Duodenal mucosa (tissue), 2 donors: ENCODE measurements at regions not wholly inside any gene's neighbourhood (a gene's known extent, or its start where the extent isn't known, plus 50 kb on each side); places are given as distances from the start of the nearest gene placed in this dataset.

Source experiments
- H3K27ac ChIP-seq: one replicate; pipeline ENCODE4 v1.7.0; 2013; ENCODE audit warnings: low read depth, low read length
- H3K27me3 ChIP-seq, 2 donors: one replicate each; pipeline ENCODE4 v1.7.0; 2013; ENCODE audit warnings: low read length in 2 of 2, control low read depth in 1 of 2; ENCODE audit not compliant: insufficient read depth in 2 of 2, control insufficient read depth in 1 of 2
- H3K36me3 ChIP-seq, 2 donors: one replicate each; pipeline ENCODE4 v1.7.0; 2013; ENCODE audit warnings: low read length in 2 of 2, control low read depth in 1 of 2; ENCODE audit not compliant: insufficient read depth in 2 of 2, control insufficient read depth in 1 of 2
- H3K4me1 ChIP-seq, 2 donors: one replicate each; pipeline ENCODE4 v1.7.0; 2013; ENCODE audit warnings: low read length in 2 of 2, control low read depth in 1 of 2; ENCODE audit not compliant: insufficient read depth in 2 of 2, control insufficient read depth in 1 of 2
- H3K4me3 ChIP-seq, 2 donors: one replicate each; pipeline ENCODE4 v1.7.0; 2013; ENCODE audit warnings: low read length in 2 of 2, low read depth in 1 of 2
- H3K9ac ChIP-seq, 2 donors: one replicate each; pipeline ENCODE4 v1.7.0; 2013; ENCODE audit warnings: low read length in 2 of 2, low read depth in 1 of 2
- H3K9me3 ChIP-seq, 2 donors: one replicate each; pipeline ENCODE4 v1.7.0; 2013; ENCODE audit warnings: low read length in 2 of 2, control low read depth in 1 of 2; ENCODE audit not compliant: control insufficient read depth in 1 of 2

DNA sequence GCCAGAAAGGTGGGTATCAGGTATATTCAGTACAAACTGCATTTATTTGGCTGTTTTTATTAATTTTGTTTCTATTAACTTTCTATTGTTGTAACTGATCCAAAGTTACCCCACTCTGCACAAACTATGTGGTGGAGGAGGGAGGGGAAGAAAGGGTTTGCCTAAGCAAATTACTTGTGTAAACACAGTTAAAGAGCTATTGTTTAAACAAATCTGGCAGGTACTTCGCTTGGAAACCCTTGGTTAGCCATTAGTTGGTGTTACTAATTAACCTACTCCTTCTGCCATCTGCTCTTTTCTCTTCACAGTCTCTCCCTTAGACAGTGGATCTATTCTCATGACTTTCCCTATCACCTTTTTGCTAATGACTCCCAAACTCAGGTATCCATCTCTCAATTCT lies 328.4 kb upstream of the NECTIN3 start:
- Histone ChIP-seq H3K9me3 (peaks cover 0 to 3% of the 10 kb centered on the region in 2 donors), H3K4me3 (no peak overlapping the region), H3K27me3 (no peaks in the 10 kb centered on the region), H3K36me3 (no peaks in the 10 kb centered on the region), H3K4me1 (peaks cover 0 to 15% of the 10 kb centered on the region in 2 donors), H3K27ac (no peak overlapping the region), H3K9ac (no peak overlapping the region)

DNA sequence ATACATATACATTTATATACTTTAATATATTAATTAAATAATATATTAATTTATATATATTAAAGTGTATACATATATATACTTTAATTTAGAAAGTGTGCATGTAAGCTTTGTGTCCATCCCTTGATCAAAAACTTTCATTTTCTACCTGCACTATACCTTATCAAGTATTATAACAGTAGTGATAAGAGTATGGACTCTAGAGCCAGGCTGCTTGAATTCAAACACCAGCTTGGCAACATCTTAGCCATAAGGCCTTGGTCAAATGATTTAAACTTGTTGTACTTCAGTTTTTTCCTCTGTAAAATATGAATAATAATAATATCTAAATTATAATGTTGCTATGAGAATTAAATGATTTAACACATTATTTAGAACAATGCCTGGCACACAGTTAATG lies 327.6 kb upstream of the NECTIN3 start:
- H3K4me3 ChIP-seq = no peak overlapping the region
- H3K9me3 ChIP-seq = peaks cover 0 to 3% of the 10 kb centered on the region in 2 donors
- no peak overlapping the region for H3K9ac ChIP-seq
- peaks cover 0 to 15% of the 10 kb centered on the region in 2 donors for H3K4me1 ChIP-seq
- H3K36me3 ChIP-seq = no peaks in the 10 kb centered on the region
- no peaks in the 10 kb centered on the region for H3K27me3 ChIP-seq
- H3K27ac ChIP-seq = no peak overlapping the region

DNA sequence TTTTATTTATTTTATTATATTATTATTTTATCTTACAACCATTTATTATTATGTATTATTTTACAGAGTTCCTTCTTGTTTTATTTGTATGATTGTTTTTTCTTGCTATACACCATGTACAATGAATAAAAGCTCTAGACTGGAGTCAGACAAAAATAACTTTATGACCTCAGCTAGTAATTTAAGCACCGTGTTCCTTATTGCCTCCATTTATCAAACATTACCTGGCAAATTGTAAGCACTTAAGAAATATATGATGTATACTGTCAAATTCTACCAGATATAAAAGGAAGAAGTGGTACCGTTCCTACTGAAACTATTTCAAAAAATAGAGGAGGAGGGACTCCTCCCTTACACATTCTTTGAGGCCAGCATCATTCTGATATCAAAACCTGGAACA lies 326.9 kb upstream of the NECTIN3 start:
- Histone ChIP-seq H3K4me1 (peaks cover 0 to 15% of the 10 kb centered on the region in 2 donors), H3K9me3 (peaks cover 0 to 3% of the 10 kb centered on the region in 2 donors), H3K27ac (no peak overlapping the region), H3K27me3 (no peaks in the 10 kb centered on the region), H3K36me3 (no peaks in the 10 kb centered on the region), H3K9ac (no peak overlapping the region), H3K4me3 (no peak overlapping the region)

DNA sequence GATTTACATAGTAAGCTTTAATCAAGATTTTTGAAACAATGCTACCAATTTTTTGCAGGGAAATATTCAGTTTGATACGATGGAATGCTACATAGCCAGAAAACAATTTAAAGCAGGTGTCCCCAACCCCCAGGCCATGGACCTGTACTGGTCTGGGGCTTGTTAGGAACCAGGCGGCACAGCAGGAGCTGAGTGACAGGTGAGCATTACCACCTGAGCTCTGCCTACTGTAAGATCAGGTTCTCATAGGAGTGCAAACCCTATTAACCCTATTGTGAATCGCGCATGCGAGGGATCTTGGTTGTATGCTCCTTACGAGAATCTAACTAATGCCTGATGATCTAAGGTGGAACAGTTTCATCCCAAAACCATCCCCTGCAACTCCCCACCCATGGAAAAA lies 322.6 kb upstream of the NECTIN3 start:
- Histone ChIP-seq H3K36me3 (no peaks in the 10 kb centered on the region), H3K4me1 (peaks cover 0 to 5% of the 10 kb centered on the region in 2 donors), H3K4me3 (no peak overlapping the region), H3K27me3 (no peaks in the 10 kb centered on the region), H3K27ac (no peak overlapping the region), H3K9me3 (peaks cover 0 to 3% of the 10 kb centered on the region in 2 donors), H3K9ac (no peak overlapping the region)

DNA sequence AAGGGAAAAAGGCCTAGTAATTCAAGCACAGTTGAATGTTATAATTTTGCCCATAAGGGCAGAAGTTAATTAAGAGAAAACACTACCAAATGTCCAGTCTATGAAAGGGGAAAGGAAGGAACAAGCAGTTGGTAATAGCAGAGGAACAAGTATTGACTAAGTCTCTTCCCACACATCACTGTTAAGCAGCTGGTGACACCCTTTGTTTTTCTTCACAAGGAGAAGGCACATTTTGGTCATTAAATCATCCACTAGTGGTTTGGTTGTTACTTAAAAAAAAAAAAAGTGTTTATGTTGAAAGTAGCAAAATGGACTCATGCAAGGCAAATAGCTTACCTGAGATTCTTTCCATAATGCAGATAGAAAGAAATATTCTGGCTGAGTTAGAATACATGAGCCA lies 321.4 kb upstream of the NECTIN3 start:
- Histone ChIP-seq H3K27me3 (no peaks in the 10 kb centered on the region), H3K9ac (no peak overlapping the region), H3K4me3 (no peak overlapping the region), H3K27ac (no peak overlapping the region), H3K36me3 (no peaks in the 10 kb centered on the region), H3K4me1 (peaks cover 0 to 7% of the 10 kb centered on the region in 2 donors), H3K9me3 (peaks cover 0 to 3% of the 10 kb centered on the region in 2 donors)

DNA sequence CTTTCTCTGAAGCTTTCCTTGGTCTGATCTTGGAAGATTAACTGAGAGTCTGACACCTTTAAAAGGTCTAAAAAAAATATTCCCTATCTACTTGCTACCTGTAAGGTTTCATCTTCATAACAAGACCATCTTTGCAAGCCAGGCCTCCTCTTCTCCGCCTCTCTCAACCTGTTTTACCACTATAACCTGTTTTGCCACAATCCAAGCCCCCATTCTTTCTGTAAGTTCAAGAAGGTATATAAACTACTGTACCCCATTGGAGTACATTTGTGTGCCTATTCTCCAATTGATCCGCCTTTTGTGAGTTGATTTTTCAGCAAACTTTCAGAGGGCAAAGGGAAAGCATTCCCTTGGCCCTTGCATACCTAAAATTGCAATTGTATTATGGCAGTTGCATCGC lies 319.3 kb upstream of the NECTIN3 start:
- H3K27ac ChIP-seq = no peak overlapping the region
- no peaks in the 10 kb centered on the region for H3K9me3 ChIP-seq
- H3K4me3 ChIP-seq = no peak overlapping the region
- peaks cover 0 to 9% of the 10 kb centered on the region in 2 donors for H3K4me1 ChIP-seq
- no peaks in the 10 kb centered on the region for H3K36me3 ChIP-seq
- no peak overlapping the region for H3K9ac ChIP-seq
- no peaks in the 10 kb centered on the region for H3K27me3 ChIP-seq

DNA sequence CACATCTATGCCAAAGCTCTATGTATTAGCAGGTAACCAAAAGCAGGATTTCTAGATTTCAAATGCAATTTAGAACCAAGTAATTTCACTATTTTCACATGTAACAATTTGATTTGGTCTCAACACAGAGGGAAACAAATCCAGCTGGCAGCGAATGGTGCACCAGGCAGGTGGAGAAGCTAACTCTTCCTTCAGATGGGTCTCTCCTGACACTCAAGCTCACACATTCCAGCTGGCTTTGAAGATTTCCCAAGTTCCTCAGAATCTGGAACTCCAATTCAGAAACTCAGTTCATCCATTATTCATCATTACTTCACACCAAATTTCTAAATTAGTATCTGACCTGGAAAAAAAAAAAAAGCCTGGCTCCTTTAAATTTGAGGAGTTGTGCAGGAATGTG lies 318.1 kb upstream of the NECTIN3 start:
- Histone ChIP-seq H3K4me3 (no peak overlapping the region), H3K36me3 (no peaks in the 10 kb centered on the region), H3K4me1 (peaks cover 0 to 9% of the 10 kb centered on the region in 2 donors), H3K9me3 (no peaks in the 10 kb centered on the region), H3K27me3 (no peaks in the 10 kb centered on the region), H3K9ac (no peak overlapping the region), H3K27ac (no peak overlapping the region)

DNA sequence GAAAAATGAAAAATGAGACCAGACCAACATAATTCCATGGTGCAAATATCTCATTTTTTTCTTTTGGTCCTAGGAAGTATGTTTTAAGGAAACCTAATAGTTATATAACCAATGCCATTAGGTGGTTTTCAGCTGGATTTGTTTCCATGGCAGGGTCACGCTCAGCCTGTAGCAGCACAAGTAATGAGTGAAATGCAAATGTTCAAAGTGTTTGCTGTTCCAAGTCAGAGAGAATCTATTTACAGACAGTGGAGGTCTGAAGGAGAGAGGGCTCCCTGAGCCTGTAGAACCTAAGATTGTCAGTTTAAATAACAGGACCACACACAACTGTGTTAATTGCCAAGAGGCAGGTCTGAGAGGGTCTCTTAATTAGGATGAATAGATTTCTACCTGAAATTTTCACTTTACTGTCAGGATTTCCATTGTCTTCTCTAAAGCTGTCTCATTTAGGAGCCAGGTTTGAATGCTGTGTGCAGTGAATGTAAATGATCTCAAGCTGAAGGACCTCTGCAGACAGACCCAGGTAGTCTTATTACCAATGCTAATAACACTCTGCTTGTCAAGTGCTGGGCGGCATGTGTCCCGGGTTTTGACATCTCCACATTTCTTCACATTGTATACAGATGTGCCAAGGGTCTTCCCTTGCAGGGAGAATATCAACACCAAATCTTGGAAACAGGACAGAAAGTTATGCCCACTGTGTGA lies 317.3 kb upstream of the NECTIN3 start:
- no peaks in the 10 kb centered on the region for H3K36me3 ChIP-seq
- no peak overlapping the region for H3K27ac ChIP-seq
- H3K27me3 ChIP-seq = no peaks in the 10 kb centered on the region
- H3K4me3 ChIP-seq = no peak overlapping the region
- H3K9me3 ChIP-seq = no peaks in the 10 kb centered on the region
- H3K4me1 ChIP-seq = peaks cover 0 to 9% of the 10 kb centered on the region in 2 donors
- no peak overlapping the region for H3K9ac ChIP-seq

DNA sequence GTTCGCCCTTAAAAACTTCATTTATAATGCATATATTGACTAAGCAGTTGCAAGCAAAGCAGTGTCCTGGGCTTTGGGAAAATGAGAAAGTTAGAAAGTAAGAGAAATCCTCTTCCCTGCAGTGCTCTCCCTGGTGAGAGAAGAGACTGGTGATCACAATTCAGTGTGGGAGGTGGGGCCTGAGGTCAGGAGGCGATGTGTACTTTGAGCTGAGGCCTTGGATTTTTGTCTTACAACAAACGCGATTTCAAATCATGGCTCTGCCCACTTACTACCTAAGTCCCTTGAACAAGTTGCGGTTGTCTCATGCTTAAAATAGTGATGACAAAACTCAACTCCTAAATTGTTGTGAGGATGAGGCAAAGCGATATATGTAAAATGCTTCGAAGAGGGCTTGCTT lies 316.3 kb upstream of the NECTIN3 start:
- no peaks in the 10 kb centered on the region for H3K9me3 ChIP-seq
- H3K4me3 ChIP-seq = no peak overlapping the region
- no peaks in the 10 kb centered on the region for H3K27me3 ChIP-seq
- H3K36me3 ChIP-seq = no peaks in the 10 kb centered on the region
- no peak overlapping the region for H3K27ac ChIP-seq
- no peak overlapping the region for H3K9ac ChIP-seq
- peaks cover 0 to 9% of the 10 kb centered on the region in 2 donors for H3K4me1 ChIP-seq

DNA sequence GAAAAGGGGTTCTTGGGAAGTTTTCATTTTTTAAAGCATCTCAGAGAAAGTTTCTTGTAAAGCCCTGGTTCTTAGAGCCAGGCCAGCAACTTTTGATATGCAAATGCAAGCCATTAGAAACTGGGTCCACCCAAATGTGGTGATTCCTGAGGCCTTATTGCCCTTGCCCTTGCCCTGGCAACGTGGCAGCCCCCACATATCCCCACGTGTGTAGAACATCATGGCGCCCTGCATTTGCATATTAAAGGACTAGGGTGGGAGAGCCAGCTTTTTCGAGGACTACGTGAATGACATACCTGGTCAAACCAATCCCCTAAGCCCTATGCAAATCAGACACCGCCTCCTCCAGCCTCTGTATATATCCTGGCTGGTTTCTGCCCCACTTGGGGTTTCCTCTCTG lies 314.9 kb upstream of the NECTIN3 start:
- no peaks in the 10 kb centered on the region for H3K27me3 ChIP-seq
- H3K4me1 ChIP-seq = peaks cover 0 to 9% of the 10 kb centered on the region in 2 donors
- peaks cover 0 to 5% of the 10 kb centered on the region in 2 donors for H3K9me3 ChIP-seq
- H3K27ac ChIP-seq = no peak overlapping the region
- no peak overlapping the region for H3K4me3 ChIP-seq
- H3K9ac ChIP-seq = no peak overlapping the region
- H3K36me3 ChIP-seq = no peaks in the 10 kb centered on the region
